GM19035 (cell line): ENCODE measurements at regions not wholly inside any gene's neighbourhood (a gene's known extent, or its start where the extent isn't known, plus 50 kb on each side); places are given as distances from the start of the nearest gene placed in this dataset.
"Not testable (repeated sequence)": the region's sequence is repeated elsewhere in the genome, so short reads cannot be mapped to it uniquely, and the experiment has no call there.

ENCODE experiments used
- ATAC-seq: cut with Tn5 transposase; IDR thresholded peaks from one replicate; pipeline ENCODE4 v1.9.1; 2021; ENCODE audit not compliant: unreplicated experiment

DNA sequence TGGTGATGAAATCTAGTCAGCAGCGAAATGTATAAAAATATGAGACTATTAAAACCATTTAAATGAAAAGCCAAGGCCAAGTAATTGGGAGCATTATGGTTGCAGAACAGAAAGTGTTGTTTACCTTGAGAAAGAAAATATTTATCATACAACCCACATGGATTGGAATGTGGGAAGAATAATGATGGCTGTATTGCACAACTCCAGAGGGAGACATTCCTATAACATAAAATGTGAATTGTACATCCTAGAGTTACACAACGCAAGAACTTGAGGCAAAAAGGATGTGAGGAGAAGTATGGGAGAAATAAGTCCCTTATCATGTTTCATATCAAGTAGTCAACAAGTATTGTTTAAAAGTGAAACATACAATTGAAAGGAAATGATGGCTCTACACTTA, 1014.0 kb upstream of the SEMA6A start:
- no peak for ATAC-seq

DNA sequence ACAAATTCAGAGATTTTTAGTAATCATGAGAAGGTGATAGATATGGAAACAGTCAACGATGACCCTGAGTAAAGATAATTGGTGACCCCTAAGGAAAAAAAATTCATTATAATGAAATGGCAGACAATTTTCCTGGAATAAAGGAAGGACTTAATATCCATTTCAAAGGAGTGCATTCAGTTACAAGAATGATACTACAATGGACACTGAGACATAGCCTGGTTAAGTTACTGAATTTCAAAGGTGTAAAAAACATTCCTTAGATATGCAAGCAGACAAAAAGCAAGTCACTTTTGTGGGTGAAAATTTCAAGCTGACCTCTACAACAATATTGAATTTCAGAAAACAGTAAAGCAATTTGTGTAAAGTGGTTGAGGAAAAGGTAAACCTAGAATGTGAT, 1012.5 kb upstream of the SEMA6A start:
- no peak for ATAC-seq

DNA sequence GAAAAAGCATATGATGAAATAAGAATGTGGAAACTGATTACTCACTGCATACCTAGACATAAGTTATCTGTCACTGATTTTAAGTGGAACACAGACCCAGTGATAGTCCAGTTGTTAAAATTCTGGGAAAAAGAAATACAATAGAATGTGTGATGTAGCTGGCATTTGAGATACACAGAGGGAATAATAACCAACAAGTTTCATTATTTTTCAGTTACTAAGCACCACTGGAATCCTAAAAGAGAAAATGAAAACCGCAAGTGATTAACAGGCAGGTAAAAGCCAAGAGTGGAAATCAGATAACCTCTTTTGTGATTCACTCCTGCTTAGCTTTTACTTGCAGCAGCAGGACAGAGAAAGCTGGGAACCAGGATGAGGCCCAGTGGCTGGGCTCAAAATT, 994.0 kb upstream of the SEMA6A start:
- no peak for ATAC-seq

DNA sequence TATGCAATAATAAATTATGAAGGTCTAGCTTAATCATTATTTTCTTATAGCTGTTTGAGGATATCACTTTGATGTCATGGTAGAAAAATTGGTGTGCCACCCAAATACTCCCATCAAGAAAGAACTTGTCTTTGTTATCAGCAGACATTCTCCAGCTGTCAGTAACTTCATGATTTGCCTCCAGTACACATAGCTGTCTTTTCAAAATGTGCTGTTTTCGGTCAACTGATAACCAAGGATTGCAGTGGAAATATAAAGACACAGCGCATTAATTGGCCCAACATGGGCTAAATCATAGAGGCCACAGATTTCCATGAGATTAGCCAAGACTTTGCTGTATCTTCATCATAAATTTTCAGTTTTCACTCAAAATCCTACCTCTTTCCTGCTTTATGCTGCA, 993.5 kb upstream of the SEMA6A start:
- ATAC-seq = no peak

DNA sequence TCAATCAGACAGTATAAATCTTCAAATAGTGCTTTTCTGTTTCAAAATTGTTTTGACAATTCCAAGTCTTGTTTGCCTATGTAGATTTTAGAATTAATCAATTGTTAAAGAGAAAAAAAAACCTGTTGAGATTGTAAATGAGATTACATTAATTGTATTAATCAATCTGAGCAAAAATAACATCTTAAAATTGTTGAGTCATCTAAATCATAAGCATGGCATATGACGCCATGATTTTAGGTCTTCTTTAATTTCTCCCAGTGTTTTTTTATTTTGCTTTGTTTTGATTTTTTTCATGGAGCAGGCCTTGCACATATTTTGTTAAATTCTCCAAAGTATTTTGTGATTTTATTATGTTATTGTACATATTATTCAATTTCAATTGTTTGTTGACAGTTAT, 988.0 kb upstream of the SEMA6A start:
- no peak for ATAC-seq

DNA sequence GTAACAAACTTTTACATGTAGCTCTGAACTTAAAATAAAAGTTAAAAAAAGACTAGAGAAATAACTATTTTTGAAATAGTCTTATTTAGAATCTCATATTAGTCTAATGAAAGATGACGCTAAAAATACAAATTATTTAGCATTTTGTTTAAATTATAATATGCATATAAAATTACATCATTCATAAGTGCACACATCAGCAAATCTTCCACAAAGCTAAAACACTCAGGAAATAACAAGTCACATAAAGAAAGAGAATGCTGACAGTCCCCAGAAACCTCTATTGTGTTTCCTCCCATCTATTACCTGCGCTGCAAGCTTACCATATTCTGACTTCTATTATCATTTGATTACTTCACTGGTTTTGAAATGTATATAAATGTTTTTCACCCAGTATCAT, 986.9 kb upstream of the SEMA6A start:
- no peak for ATAC-seq

DNA sequence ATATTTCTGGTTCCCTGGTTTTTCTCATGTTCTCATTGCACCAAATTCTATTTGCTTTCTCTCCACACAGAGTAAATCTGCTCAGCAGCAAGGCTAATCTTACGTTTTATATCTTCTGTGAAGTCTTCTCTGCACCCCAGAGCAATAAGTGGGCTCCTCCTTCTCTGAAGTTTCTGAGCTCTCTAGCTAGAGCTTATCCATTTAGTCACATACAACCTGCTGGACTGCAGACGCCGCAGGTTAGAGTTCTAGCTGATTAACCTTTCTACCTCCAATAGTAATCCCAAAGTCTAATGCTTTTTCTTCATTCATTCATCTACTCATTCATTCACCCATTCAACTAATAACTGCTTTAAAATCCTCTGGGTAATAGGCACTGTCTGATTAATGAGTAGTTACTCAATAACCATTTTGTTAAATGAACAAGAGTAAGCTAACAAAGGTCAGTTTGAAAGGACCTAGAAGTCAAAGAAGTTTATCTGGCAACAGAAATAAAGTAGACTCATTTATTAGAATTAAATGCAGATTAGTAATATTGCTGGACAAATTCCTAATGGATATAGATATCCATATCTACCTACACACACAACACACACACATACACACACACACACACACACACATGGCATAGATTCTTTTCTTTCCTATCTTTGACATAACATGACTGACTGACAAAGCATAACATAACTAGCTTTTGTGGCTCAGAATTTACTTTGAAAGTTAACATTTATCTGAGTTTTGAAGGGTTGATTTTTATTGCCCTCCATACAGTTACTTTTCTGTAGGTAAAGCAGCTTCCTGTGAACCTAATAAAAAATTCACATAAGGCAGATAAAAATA, 984.6 kb upstream of the SEMA6A start:
- ATAC-seq = no peak

DNA sequence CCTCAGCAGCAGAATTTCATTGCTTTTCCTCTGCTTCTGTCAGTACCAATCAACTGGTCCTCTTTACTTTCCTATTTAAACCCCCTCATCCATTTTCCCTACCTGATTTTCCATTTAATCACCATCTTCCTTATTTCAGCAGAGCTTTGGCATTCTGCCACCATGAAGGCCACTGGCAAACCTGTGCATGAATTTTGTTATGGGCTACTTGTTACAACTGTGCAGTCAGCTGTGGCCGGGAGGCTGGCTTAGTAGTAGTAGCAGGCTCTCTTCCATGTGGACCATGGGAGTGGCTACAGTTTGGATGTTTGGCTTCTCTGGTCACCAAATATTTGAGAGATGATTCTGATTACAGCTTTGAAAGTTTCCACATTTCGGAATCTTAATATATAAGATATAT, 976.6 kb upstream of the SEMA6A start:
- ATAC-seq = no peak

DNA sequence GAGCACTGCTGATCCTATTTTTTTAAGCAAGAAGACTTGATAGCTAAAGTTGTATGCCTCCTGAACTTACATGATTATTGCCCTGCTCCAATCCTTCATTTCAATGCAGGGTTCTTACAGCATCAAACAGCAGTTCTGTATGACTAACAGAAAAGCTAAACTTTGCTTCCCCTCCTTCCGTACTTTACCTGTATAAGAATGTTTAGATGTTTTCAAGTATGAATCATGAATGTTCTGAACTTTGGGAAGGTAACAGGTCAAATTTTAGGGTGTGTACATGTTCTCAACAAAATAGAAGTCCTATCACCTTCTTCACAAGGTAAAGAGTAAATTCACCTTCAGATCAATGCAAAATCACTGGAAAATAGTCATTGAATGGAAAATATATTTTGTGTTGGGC, 972.6 kb upstream of the SEMA6A start:
- ATAC-seq = no peak

DNA sequence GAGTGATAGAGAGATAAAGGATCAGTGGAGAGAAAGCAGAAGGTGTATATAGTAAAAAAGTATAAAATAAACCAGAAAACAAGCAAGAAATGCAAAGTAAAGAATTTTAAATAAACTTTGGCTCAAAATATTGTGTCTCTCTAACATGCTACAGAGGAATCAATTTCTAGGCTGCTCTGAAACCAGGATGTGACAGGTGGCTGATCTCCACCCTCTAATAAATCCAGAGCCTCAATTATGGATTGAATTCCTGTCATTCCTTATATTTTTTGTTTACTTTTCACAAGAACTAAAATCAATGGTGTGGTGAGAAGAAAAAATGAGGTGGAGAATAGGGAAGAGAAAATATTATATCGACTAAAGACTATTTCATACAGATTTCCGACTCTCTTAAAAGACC, 965.1 kb upstream of the SEMA6A start:
- ATAC-seq = no peak

DNA sequence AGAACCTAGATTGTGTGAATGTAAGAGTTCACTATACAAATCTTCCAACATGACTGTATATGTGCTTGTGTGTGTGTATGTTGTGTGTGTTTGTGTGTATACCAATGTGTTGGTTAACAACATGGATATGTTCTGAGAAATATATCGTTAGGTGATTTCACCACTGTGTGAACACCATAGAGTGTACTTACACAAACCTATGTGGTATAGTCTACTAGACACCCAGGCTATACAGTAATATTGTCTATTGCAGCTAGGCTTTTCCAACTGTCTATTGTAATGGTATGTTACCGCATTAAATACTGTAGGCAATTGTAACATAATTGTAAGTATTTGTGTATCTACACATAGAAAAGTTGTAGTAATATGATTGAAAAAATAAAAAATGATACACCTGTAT, 959.2 kb upstream of the SEMA6A start:
- no peak for ATAC-seq

DNA sequence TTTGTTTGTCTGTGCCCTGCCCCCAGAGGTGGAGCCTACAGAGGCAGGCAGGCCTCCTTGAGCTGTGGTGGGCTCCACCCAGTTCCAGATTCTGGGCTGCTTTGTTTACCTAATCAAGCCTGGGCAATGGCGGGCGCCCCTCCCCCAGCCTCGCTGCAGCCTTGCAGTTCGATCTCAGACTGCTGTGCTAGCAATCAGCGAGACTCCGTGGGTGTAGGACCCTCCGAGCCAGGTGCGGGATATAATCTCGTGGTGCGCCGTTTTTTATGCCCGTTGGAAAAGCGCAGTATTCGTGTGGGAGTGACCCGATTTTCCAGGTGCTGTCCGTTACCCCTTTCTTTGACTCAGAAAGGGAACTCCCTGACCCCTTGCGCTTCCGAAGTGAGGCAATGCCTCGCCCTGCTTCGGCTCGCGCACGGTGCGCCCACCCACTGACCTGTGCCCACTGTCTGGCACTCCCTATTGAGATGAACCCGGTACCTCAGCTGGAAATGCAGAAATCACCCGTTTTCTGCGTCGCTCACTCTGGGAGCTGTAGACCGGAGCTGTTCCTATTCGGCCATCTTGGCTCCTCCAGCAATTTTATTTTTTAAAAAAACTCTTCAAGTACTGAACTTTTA, 958.5 kb upstream of the SEMA6A start:
- not testable (repeated sequence) for ATAC-seq

DNA sequence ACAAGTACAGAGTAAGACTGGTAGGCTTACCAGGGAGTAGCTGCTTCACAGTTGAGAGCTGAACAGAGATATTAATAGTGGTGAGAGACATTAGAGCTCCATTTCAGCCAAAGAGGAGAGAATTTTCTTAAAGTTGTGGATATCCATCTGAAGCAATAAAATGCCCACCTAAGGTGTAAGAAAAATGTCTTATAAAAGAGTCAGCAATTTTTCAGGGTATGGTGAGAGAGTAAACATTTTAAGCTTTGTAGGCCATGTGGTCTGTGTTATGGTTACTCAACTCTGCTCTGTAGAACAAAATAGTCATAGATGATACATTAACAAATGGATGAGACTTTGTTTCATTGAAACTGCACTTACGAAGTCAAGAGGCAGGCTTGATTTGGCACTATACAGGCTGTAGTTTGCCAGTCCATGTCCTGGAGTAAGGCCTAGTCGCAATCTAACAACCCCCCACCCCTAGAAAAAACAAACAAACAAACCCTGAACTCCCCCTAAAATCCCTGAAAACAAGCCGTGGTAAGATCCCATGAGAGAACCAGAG, 945.4 kb upstream of the SEMA6A start:
- no peak for ATAC-seq

DNA sequence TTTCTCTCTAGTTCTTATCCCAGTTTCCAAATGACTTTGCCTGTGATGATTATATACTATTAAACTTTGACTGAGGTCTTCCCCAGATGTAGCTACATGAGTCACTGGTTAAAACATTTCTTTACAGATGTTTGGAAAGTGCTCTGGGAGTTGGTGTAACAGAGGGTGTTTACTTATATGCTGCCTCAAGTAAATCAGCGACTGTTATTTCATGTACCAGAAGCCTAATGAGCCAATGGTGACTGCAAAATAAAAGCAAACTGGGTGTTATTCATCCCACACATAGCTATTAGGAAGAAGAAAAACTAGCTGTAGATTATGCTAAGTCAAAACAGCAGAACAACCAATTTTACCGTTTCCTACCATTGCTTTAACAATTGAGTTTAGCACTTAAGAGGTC, 929.7 kb upstream of the SEMA6A start:
- ATAC-seq = no peak

DNA sequence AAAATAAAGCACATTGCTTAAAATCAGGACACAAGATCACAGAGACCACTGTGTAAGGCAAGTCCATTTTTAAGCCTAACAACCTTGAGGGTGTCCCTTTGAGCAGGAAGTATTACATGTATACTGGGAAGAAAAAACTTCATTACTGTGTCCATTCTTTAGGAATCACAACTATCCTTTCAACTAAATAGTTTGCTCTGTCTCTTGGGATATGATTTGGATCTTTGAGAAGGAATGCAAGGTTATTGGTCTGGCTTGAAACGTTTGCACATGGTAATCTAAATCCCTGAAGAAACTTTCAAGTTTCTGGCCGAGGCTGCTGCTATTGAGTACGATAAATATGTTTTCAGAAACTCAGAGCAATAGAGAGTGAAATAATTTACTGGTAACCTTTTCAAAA, 923.0 kb upstream of the SEMA6A start:
- no peak for ATAC-seq

DNA sequence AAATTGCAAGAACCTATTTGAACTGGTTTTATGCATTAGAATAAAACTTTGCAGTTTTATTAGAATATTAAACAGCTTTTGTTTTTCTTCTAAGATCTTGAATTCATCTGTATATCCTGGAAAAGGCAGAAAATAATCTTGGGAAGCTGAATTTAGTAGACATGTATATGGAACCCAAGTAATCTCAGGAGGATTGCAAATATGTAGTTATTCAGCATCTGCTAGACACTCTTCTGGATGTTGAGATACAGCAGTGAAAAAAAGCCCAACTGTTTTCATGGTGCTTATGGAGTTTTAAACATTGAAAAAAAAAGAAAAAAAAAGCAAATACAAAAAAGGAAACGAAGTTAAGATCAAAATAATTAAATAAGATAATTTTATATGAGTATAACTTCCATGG, 922.2 kb upstream of the SEMA6A start:
- no peak for ATAC-seq

DNA sequence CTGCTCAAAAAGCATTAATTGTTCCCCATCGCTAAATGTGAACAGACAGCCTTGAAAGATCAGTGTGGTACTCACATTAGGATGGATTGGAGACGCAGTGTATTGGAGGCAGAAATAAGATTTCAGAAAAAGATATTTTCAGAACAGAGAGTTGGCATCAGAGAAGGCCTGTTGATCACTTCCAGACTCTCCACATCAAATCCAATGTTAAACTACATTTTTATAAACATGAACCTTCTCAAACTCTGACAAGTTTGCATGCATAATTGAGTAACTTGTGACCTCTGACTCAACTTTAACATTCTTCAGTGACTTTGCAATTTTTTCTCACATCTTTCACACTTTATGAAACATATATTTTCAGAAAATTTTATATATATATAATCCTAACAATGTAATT, 919.6 kb upstream of the SEMA6A start:
- ATAC-seq = no peak

DNA sequence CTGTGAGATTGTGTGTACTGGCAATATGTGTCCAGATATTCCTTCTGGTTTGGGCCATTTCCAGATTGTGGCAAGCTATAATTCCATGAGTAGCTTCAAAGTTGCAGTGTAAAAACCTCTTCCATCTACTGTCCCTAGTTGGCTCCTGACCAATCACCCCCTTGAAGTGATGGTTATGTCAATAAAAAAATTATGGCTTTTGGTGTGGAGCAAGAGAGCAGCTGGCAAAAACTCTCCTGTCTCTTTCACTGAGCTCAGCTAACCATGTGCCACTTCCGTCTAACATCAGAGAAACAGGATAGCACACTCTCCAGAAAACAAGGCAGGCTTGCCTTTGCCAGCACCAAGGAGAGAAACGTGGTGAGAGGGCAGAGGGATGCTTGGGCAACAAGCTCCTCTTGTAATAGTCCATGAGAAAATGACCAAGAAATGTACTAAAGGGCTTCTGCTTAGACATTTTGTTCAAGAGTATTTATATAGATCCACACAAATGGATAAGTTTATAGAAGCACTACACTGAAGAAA, 914.4 kb upstream of the SEMA6A start:
- no peak for ATAC-seq

DNA sequence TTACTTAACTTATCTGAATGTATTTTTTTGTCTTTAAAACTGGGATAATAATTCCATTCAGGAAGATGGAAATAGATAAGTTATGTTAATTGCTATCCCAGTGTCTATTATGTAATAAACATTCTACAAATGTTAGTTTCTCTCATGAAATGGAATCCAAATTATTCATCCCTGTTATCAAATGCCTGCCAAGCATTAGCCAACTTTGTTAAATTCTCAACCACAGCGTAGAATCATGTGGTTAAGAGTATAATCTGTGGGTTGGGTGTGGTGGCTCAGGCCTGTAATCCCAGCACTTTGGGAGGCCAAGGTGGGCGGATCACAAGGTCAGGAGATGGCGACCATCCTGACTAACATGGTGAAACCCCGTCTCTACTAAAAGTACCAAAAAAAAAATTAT, 912.9 kb upstream of the SEMA6A start:
- ATAC-seq = no peak

DNA sequence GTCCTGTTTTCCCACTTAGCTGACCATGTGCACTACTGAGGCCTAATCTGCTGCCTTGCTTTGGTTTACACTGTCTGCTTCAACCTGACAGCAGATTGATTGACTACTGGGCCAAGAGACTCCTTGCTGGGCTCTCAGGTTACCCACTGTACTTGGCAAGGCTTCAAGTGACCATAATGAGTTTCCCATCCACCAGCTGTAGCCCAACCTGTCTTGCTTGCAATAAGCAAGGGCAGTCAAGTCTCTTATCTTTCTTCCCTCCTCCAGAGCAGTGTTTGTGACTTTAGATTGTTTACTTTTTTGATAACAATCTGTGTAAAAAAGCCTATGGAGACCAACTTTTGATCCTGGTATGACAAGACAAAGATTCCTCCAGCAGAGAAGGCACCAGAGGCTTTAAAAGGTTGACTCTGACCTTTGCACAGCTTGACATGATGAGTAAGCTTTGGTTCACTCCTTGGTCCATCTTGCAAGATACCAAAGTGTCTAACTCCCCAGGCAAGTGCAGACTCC, 912.3 kb upstream of the SEMA6A start:
- ATAC-seq = no peak

DNA sequence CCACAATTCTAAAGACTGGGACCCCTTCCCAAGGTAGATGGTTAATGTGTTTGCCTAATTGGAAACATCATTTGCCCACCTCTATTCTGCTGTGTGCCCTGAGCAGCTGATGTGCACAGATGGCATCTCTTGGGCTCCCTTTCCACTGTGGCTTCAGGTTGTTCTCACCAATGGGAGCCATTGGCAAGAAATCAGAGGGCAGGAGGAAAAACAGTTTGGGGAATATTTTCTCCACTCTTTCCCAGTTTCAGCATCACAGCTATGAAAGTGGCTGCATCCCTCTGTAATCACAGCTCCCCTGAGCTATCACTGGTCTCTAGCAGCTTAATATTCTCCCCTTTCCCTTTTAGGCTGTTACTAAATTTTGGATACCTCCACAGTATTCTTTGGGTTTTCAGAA, 911.6 kb upstream of the SEMA6A start:
- ATAC-seq = no peak

DNA sequence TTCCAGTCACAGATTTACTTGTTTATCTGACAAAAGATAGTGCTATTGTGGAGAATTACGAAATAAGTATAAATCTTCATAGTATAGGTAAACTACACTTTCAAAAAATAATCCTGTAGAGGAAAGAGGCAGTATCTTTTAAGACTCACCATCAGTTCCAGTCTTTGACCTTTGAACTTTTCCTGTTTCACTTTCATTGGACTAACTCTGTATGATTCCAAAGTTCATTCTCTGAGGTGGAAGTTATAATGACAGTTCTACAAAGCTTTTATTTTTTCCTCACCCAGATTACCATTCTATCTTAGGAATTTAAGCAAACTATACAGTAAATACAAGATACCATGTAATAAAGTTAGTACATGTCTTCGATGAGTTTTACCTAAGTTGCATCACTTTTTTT, 901.3 kb upstream of the SEMA6A start:
- no peak for ATAC-seq
